ENCODE measurements at regions not wholly inside any gene's neighbourhood (a gene's known extent, or its start where the extent isn't known, plus 50 kb on each side); places are given as distances from the start of the nearest gene placed in this dataset.

GRCh38 chr21:27590271-27590670 lies 623.4 kb upstream of the ADAMTS5 start:
- Mint-ChIP-seq H3K27me3 (ENCODE audit: low read depth) (no peaks in the 10 kb centered on the region), H3K9me3 (no peaks in the 10 kb centered on the region), H3K27ac (no peak overlapping the region), H3K36me3 (no peaks in the 10 kb centered on the region), H3K4me3 (no peak overlapping the region), H3K4me1 (peaks cover 2% of the 10 kb centered on the region; the same call in 1 of the 2 replicates)
- TF ChIP-seq CBFB (CRISPR knock-in tag; IDR thresholded peaks at IDR 0.05; ENCODE audit: low read depth), result no peak
- TF ChIP-seq CREM (CRISPR knock-in tag; IDR thresholded peaks at IDR 0.05), result no peak
- no peak for TF ChIP-seq ERG (CRISPR knock-in tag; IDR thresholded peaks at IDR 0.05)
- no peak for TF ChIP-seq ELF4 (CRISPR knock-in tag; IDR thresholded peaks at IDR 0.05; ENCODE audit: low read depth)
- no peak for TF ChIP-seq ATF2 (CRISPR knock-in tag; IDR thresholded peaks at IDR 0.05; ENCODE audit: borderline replicate concordance, low read depth)
- no peak for TF ChIP-seq RELA (CRISPR knock-in tag; IDR thresholded peaks at IDR 0.05; ENCODE audit: borderline replicate concordance)
- no peak for TF ChIP-seq ZBTB21 (CRISPR knock-in tag; IDR thresholded peaks at IDR 0.05; ENCODE audit: borderline replicate concordance)
- no peak for TF ChIP-seq SMAD4 (CRISPR knock-in tag; IDR thresholded peaks at IDR 0.05)
- no peak for ATAC-seq
- CTCF ChIA-PET, result no interaction called here
- DNase-seq (ENCODE audit: low spot score), result no peak
- POLR2A ChIA-PET, result no interaction called here

- no peak for DNase-seq (ENCODE audit: low spot score)
- Mint-ChIP-seq H3K27me3 (ENCODE audit: low read depth) (no peaks in the 10 kb centered on the region), H3K27ac (no peak overlapping the region), H3K4me1 (peaks cover 2% of the 10 kb centered on the region; the same call in 1 of the 2 replicates), H3K9me3 (peaks cover 1% of the 10 kb centered on the region; the same call in 1 of the 2 replicates), H3K36me3 (no peaks in the 10 kb centered on the region), H3K4me3 (no peak overlapping the region)
- CTCF ChIA-PET, result no interaction called here
- ATAC-seq, result no peak
- POLR2A ChIA-PET, result no interaction called here
- no peak for TF ChIP-seq USF1 (CRISPR knock-in tag; IDR thresholded peaks at IDR 0.05)
- no peak for TF ChIP-seq MYBL2 (CRISPR knock-in tag; IDR thresholded peaks at IDR 0.05)
- TF ChIP-seq IRF1 (CRISPR knock-in tag; IDR thresholded peaks at IDR 0.05), result no peak
- no peak for TF ChIP-seq ZNF416 (CRISPR knock-in tag; IDR thresholded peaks at IDR 0.05)
- TF ChIP-seq ELF4 (CRISPR knock-in tag; IDR thresholded peaks at IDR 0.05; ENCODE audit: low read depth), result no peak
- TF ChIP-seq HMGA2 (CRISPR knock-in tag; IDR thresholded peaks at IDR 0.05), result no peak
- no peak for TF ChIP-seq SP1 (CRISPR knock-in tag; conservative IDR thresholded peaks at IDR 0.05)
- TF ChIP-seq IRF2 (CRISPR knock-in tag; IDR thresholded peaks at IDR 0.05; ENCODE audit: borderline replicate concordance, low read depth), result no peak
- TF ChIP-seq ZBTB21 (CRISPR knock-in tag; IDR thresholded peaks at IDR 0.05; ENCODE audit: borderline replicate concordance), result no peak
- TF ChIP-seq CTCF (IDR thresholded peaks at IDR 0.05), result no peak
- no peak for TF ChIP-seq ARID4B (CRISPR knock-in tag; IDR thresholded peaks at IDR 0.05; ENCODE audit: borderline replicate concordance)
- no peak for TF ChIP-seq ZNF263 (CRISPR knock-in tag; IDR thresholded peaks at IDR 0.05; ENCODE audit: low read depth)
- TF ChIP-seq PRDM15 (CRISPR knock-in tag; IDR thresholded peaks at IDR 0.05), result no peak
- TF ChIP-seq ETV6 (CRISPR knock-in tag; IDR thresholded peaks at IDR 0.05), result no peak
- TF ChIP-seq MAX (CRISPR knock-in tag; IDR thresholded peaks at IDR 0.05), result no peak
Measured at GRCh38 chr21:27589781-27590180, 622.9 kb upstream of the ADAMTS5 start.
